GM19463 (cell line): ENCODE measurements at regions not wholly inside any gene's neighbourhood (a gene's known extent, or its start where the extent isn't known, plus 50 kb on each side); places are given as distances from the start of the nearest gene placed in this dataset.
"Not testable (repeated sequence)": the region's sequence is repeated elsewhere in the genome, so short reads cannot be mapped to it uniquely, and the experiment has no call there.

ENCODE experiments used
- ATAC-seq: cut with Tn5 transposase; IDR thresholded peaks from one replicate; pipeline ENCODE4 v1.9.1; 2021; ENCODE audit warnings: mild to moderate bottlenecking, moderate library complexity; ENCODE audit not compliant: unreplicated experiment

GRCh38 chr9:19903076-19903475 lies 114.2 kb upstream of the SLC24A2 start:
- no peak for ATAC-seq

GRCh38 chr9:19901586-19901985 lies 112.7 kb upstream of the SLC24A2 start:
- no peak for ATAC-seq

GRCh38 chr9:19896161-19896560 lies 107.3 kb upstream of the SLC24A2 start:
- ATAC-seq: no peak

GRCh38 chr9:19895578-19895977 lies 106.7 kb upstream of the SLC24A2 start:
- not testable (repeated sequence) for ATAC-seq

GRCh38 chr9:19895006-19895405 lies 106.2 kb upstream of the SLC24A2 start:
- no peak for ATAC-seq

GRCh38 chr9:19885608-19886007 lies 96.8 kb upstream of the SLC24A2 start:
- ATAC-seq: no peak

GRCh38 chr9:19879062-19879461 lies 90.2 kb upstream of the SLC24A2 start:
- ATAC-seq: no peak

- ATAC-seq: no peak
Measured at GRCh38 chr9:19876569-19877316, 87.9 kb upstream of the SLC24A2 start.

GRCh38 chr9:19875291-19875920 lies 86.6 kb upstream of the SLC24A2 start:
- no peak for ATAC-seq

GRCh38 chr9:19873188-19873587 lies 84.4 kb upstream of the SLC24A2 start:
- not testable (repeated sequence) for ATAC-seq

- ATAC-seq: no peak
Measured at GRCh38 chr9:19870988-19871387, 82.2 kb upstream of the SLC24A2 start.

- no peak for ATAC-seq
Measured at GRCh38 chr9:19840953-19841352, 52.1 kb upstream of the SLC24A2 start.
